Astrocyte (in vitro differentiated cells and primary cell): ENCODE measurements at regions not wholly inside any gene's neighbourhood (a gene's known extent, or its start where the extent isn't known, plus 50 kb on each side); places are given as distances from the start of the nearest gene placed in this dataset.

Experiments
- DNase-seq: peaks from one replicate; pipeline ENCODE4 v3.0.0-alpha.2; 2010; ENCODE audit warnings: low read depth
- FAIRE-seq: peaks from 2 replicates; lab custom pipeline; 2011; peaks lifted over from hg19 to GRCh38; lab: Jason Lieb, UNC
- H2AFZ ChIP-seq: 2 replicates; pipeline ENCODE4 v1.6.0; 2012; ENCODE audit warnings: low read depth, low read length, inconsistent platforms
- H3K27ac ChIP-seq: 2 replicates; pipeline ENCODE4 v1.5.1; 2011; ENCODE audit warnings: low read depth, low read length, inconsistent platforms
- H3K27me3 ChIP-seq: 2 replicates; pipeline ENCODE4 v1.6.0; 2011; ENCODE audit warnings: low read length, inconsistent platforms; ENCODE audit not compliant: insufficient read depth
- H3K36me3 ChIP-seq: 2 replicates; pipeline ENCODE4 v1.5.1; 2011; ENCODE audit warnings: low read length, inconsistent platforms; ENCODE audit not compliant: insufficient read depth
- H3K4me1 ChIP-seq: 2 replicates; pipeline ENCODE4 v1.5.1; 2011; ENCODE audit warnings: low read length, inconsistent platforms; ENCODE audit not compliant: insufficient read depth
- H3K4me2 ChIP-seq: 2 replicates; pipeline ENCODE4 v1.6.0; 2012; ENCODE audit warnings: low read length, inconsistent platforms
- H3K4me3 ChIP-seq: 2 replicates; pipeline ENCODE4 v1.5.1; 2011; ENCODE audit warnings: low read depth, mild to moderate bottlenecking, low read length, inconsistent platforms; ENCODE audit not compliant: insufficient read depth
- H3K79me2 ChIP-seq: 2 replicates; pipeline ENCODE4 v1.6.0; 2012; ENCODE audit warnings: mild to moderate bottlenecking, low read length, inconsistent platforms; ENCODE audit not compliant: insufficient read depth
- H3K9ac ChIP-seq: 2 replicates; pipeline ENCODE4 v1.6.0; 2012; ENCODE audit warnings: mild to moderate bottlenecking, low read length, inconsistent platforms
- H3K9me3 ChIP-seq: 2 replicates; pipeline ENCODE4 v1.5.1; 2012; ENCODE audit warnings: low read depth, mild to moderate bottlenecking, low read length, inconsistent platforms; ENCODE audit not compliant: insufficient read depth
- H4K20me1 ChIP-seq: 2 replicates; pipeline ENCODE4 v1.6.0; 2012; ENCODE audit warnings: low read length, inconsistent platforms; ENCODE audit not compliant: insufficient read depth
- H3K27ac Mint-ChIP-seq: one replicate; pipeline ENCODE4 v1.8.0; 2021; ENCODE audit warnings: mild to moderate bottlenecking, mixed read lengths; ENCODE audit not compliant: unreplicated experiment
- H3K27me3 Mint-ChIP-seq: one replicate; pipeline ENCODE4 v1.8.0; 2021; ENCODE audit warnings: low read depth, mixed read lengths; ENCODE audit not compliant: unreplicated experiment
- H3K36me3 Mint-ChIP-seq: one replicate; pipeline ENCODE4 v1.8.0; 2021; ENCODE audit warnings: low read depth, mixed read lengths; ENCODE audit not compliant: unreplicated experiment
- H3K4me1 Mint-ChIP-seq: one replicate; pipeline ENCODE4 v1.8.0; 2021; ENCODE audit warnings: low read depth, mixed read lengths; ENCODE audit not compliant: unreplicated experiment
- H3K4me3 Mint-ChIP-seq: one replicate; pipeline ENCODE4 v1.8.0; 2021; ENCODE audit warnings: mild to moderate bottlenecking, moderate library complexity, mixed read lengths; ENCODE audit not compliant: unreplicated experiment
- H3K9me3 Mint-ChIP-seq: one replicate; pipeline ENCODE4 v1.8.0; 2021; ENCODE audit warnings: mild to moderate bottlenecking, mixed read lengths; ENCODE audit not compliant: unreplicated experiment
- EZH2 ChIP-seq: IDR thresholded peaks from 2 replicates; pipeline ENCODE4 v1.6.1; 2012; ENCODE audit warnings: mild to moderate bottlenecking, low read length, inconsistent platforms; ENCODE audit not compliant: insufficient read depth
- TF ChIP-seq, protein P1 (sequence below): IDR thresholded peaks from 2 replicates; pipeline ENCODE4 v1.5.1; 2011; ENCODE audit warnings: low read depth, mild to moderate bottlenecking, inconsistent platforms, low read length, moderate library complexity; ENCODE audit not compliant: insufficient read depth

DNA sequence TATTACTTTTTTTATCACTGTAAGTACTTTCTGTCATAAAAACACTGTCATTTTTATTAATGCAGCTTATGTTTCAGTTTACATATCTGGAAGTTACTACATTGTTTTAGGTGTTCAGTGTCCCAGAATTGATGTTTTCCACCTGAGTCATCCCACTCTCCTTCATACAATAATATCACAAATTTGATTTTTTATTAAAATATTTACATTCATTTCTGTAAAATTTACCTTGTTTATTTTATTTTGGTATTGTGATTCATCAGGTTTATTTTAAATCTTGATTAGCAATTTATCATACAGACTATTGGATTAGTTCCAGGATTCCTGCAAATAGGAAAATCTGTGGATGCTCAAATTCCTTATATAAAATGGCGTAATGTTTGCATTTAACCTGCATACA lies 1662.9 kb downstream of the SUCLG1 start:
- no peak overlapping the region for H3K4me3 ChIP-seq
- H3K9me3 ChIP-seq = no peaks in the 10 kb centered on the region
- no peaks in the 10 kb centered on the region for H4K20me1 ChIP-seq
- H3K4me3 Mint-ChIP-seq = no peak overlapping the region
- no peak overlapping the region for H2AFZ ChIP-seq
- FAIRE-seq (no peak), DNase-seq (peak; percentile 27)
- no peaks in the 10 kb centered on the region for H3K9me3 Mint-ChIP-seq
- peak overlapping the region; percentile 57 for H3K4me2 ChIP-seq
- H3K27ac ChIP-seq = peak overlapping the region; percentile 51
- no peaks in the 10 kb centered on the region for H3K27me3 Mint-ChIP-seq
- H3K4me1 ChIP-seq = no peaks in the 10 kb centered on the region
- H3K36me3 Mint-ChIP-seq = no peaks in the 10 kb centered on the region
- H3K9ac ChIP-seq = no peak overlapping the region
- H3K36me3 ChIP-seq = no peaks in the 10 kb centered on the region
- peaks cover 7% of the 10 kb centered on the region for H3K4me1 Mint-ChIP-seq
- no peaks in the 10 kb centered on the region for H3K79me2 ChIP-seq
- peak overlapping the region; percentile 77 for H3K27ac Mint-ChIP-seq
- TF ChIP-seq, protein P1, sequence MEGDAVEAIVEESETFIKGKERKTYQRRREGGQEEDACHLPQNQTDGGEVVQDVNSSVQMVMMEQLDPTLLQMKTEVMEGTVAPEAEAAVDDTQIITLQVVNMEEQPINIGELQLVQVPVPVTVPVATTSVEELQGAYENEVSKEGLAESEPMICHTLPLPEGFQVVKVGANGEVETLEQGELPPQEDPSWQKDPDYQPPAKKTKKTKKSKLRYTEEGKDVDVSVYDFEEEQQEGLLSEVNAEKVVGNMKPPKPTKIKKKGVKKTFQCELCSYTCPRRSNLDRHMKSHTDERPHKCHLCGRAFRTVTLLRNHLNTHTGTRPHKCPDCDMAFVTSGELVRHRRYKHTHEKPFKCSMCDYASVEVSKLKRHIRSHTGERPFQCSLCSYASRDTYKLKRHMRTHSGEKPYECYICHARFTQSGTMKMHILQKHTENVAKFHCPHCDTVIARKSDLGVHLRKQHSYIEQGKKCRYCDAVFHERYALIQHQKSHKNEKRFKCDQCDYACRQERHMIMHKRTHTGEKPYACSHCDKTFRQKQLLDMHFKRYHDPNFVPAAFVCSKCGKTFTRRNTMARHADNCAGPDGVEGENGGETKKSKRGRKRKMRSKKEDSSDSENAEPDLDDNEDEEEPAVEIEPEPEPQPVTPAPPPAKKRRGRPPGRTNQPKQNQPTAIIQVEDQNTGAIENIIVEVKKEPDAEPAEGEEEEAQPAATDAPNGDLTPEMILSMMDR = no peak
- no peak for TF ChIP-seq EZH2
- no peaks in the 10 kb centered on the region for H3K27me3 ChIP-seq

DNA sequence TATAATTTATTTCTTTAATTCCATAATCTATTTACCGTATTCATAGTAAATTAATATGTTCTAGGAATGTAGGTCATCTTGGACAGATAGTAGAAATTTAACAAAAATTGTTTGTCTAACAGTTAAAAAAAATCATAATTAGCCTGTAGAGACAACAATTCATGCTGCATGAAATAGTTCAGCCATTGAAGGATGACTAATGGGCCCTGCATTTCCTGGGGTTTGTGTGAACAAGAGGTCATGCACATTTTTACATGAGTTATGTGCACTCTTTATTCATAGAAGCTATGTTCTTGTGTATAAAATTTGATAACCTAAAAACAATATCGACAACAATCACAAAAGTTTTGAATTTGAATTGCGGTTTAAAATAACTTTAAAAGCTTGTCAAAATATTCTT lies 1663.6 kb downstream of the SUCLG1 start:
- no peaks in the 10 kb centered on the region for H4K20me1 ChIP-seq
- H3K27ac ChIP-seq = peak overlapping the region; percentile 51
- H3K4me2 ChIP-seq = peak overlapping the region; percentile 57
- no peak for TF ChIP-seq EZH2
- TF ChIP-seq, protein P1 = no peak
- DNase-seq (peak; percentile 66), FAIRE-seq (no peak)
- no peak overlapping the region for H3K4me3 ChIP-seq
- no peaks in the 10 kb centered on the region for H3K9me3 Mint-ChIP-seq
- H3K36me3 ChIP-seq = no peaks in the 10 kb centered on the region
- no peaks in the 10 kb centered on the region for H3K27me3 Mint-ChIP-seq
- H2AFZ ChIP-seq = no peak overlapping the region
- H3K4me3 Mint-ChIP-seq = no peak overlapping the region
- peaks cover 7% of the 10 kb centered on the region for H3K4me1 Mint-ChIP-seq
- H3K36me3 Mint-ChIP-seq = no peaks in the 10 kb centered on the region
- no peaks in the 10 kb centered on the region for H3K27me3 ChIP-seq
- peak overlapping the region; percentile 77 for H3K27ac Mint-ChIP-seq
- no peaks in the 10 kb centered on the region for H3K79me2 ChIP-seq
- no peaks in the 10 kb centered on the region for H3K4me1 ChIP-seq
- no peak overlapping the region for H3K9ac ChIP-seq
- H3K9me3 ChIP-seq = no peaks in the 10 kb centered on the region

DNA sequence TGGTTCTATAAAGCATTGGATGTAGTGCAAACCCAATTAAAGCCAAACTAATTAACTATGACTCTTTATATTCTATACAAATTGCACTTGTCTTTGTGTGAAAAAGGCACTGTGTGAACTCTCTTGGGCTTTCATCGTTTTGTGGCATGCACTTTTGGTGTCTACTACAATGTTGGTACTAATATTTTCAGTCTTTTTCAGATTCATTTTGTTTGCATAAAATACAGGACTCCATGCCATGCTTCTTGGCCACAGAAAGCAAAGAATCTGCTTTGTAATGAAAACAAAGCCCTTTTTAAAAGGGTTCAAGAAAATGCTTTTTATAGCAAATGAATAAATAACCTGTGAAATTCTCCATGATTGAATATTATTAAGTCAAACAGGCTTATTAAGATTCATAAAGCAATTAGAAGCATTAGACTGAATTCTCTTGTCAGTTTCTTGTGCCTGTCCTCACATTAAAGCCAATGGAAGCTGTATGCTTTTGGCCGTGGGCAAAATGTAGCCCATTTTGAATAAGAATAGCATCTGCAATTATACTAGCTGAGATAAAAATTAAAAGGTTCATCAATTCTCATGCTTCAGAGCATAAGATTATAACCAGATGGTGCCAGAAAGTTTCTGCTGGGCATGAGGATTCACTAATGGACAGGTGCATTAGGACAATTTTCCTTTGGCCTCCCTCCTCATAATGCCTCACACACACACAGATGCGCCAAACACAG lies 1665.2 kb downstream of the SUCLG1 start:
- Histone ChIP-seq H2AFZ (no peak overlapping the region), H3K9ac (no peak overlapping the region), H3K4me2 (no peak overlapping the region), H3K9me3 (no peaks in the 10 kb centered on the region), H3K36me3 (no peaks in the 10 kb centered on the region), H3K27ac (no peak overlapping the region), H3K27me3 (no peaks in the 10 kb centered on the region), H3K4me1 (no peaks in the 10 kb centered on the region), H4K20me1 (no peaks in the 10 kb centered on the region), H3K79me2 (no peaks in the 10 kb centered on the region), H3K4me3 (no peak overlapping the region)
- FAIRE-seq (no peak), DNase-seq (no peak)
- H3K4me1 Mint-ChIP-seq = peaks cover 7% of the 10 kb centered on the region
- H3K4me3 Mint-ChIP-seq = no peak overlapping the region
- H3K27ac Mint-ChIP-seq = no peak overlapping the region
- no peaks in the 10 kb centered on the region for H3K9me3 Mint-ChIP-seq
- no peak for TF ChIP-seq EZH2
- TF ChIP-seq, protein P1 = no peak
- no peaks in the 10 kb centered on the region for H3K36me3 Mint-ChIP-seq
- no peaks in the 10 kb centered on the region for H3K27me3 Mint-ChIP-seq
